KMS-11 (cell line): ENCODE measurements at regions not wholly inside any gene's neighbourhood (a gene's known extent, or its start where the extent isn't known, plus 50 kb on each side); places are given as distances from the start of the nearest gene placed in this dataset.

Experiments
- H2AFZ ChIP-seq: fragments of 200-600 bp; sonication (generic); 2 replicates; pipeline ENCODE4 v1.6.1; 2016; ENCODE audit warnings: antibody characterized with exemption, mixed run types, low read depth
- H3K27ac ChIP-seq: fragments of 200-600 bp; sonication (generic); 2 replicates; pipeline ENCODE4 v1.6.1; 2016; ENCODE audit warnings: mild to moderate bottlenecking, mixed run types
- H3K27me3 ChIP-seq: fragments of 200-600 bp; sonication (generic); 2 replicates; pipeline ENCODE4 v1.6.1; 2017; ENCODE audit warnings: mild to moderate bottlenecking, low read depth, mixed run types, moderate library complexity; ENCODE audit not compliant: insufficient read depth
- H3K36me3 ChIP-seq: fragments of 200-600 bp; sonication (generic); 2 replicates; pipeline ENCODE4 v1.6.1; 2017; ENCODE audit warnings: mild to moderate bottlenecking, mixed run types; ENCODE audit not compliant: insufficient read depth
- H3K4me1 ChIP-seq: fragments of 200-600 bp; sonication (generic); 2 replicates; pipeline ENCODE4 v1.6.1; 2016; ENCODE audit warnings: mild to moderate bottlenecking, low read depth, mixed run types; ENCODE audit not compliant: poor library complexity, severe bottlenecking
- H3K4me2 ChIP-seq: fragments of 200-600 bp; sonication (generic); 2 replicates; pipeline ENCODE4 v1.7.0; 2016; ENCODE audit warnings: mild to moderate bottlenecking, mixed run types
- H3K4me3 ChIP-seq: fragments of 200-600 bp; sonication (generic); IDR thresholded peaks from 2 replicates; pipeline ENCODE4 v1.6.1; 2017; ENCODE audit warnings: low read depth, low read length, mixed read lengths; ENCODE audit not compliant: insufficient read depth
- H3K79me2 ChIP-seq: fragments of 200-600 bp; sonication (generic); 2 replicates; pipeline ENCODE4 v1.6.1; 2016; ENCODE audit warnings: low read depth, mixed run types; ENCODE audit not compliant: insufficient read depth
- H3K9ac ChIP-seq: fragments of 200-600 bp; sonication (generic); 2 replicates; pipeline ENCODE4 v1.6.1; 2016; ENCODE audit warnings: mild to moderate bottlenecking, mixed run types
- H4K20me1 ChIP-seq: fragments of 200-600 bp; sonication (generic); 2 replicates; pipeline ENCODE4 v1.6.1; 2016; ENCODE audit warnings: mild to moderate bottlenecking, mixed run types; ENCODE audit not compliant: insufficient read depth
- TF ChIP-seq, protein P1 (sequence below): fragments of 200-600 bp; sonication (generic); conservative IDR thresholded peaks from 2 replicates; pipeline ENCODE4 v1.6.1; 2017; ENCODE audit warnings: low read depth, mild to moderate bottlenecking, antibody characterized with exemption, low read length, moderate library complexity, mixed read lengths

DNA sequence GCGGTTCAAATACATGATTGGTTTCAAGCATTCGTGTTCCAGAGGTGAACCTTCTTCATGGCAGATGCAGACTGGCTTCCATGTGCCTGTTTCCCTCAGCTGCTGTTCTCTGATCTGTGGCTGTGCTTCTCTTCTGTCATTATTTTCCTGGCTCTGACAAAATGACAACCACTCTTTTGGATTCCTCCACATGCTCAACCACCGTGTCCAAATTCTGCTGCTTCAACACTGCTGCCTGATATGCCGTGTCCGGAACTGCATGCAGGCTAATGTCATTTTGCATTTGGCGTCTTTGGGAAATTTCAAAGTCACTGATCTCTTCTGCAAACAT, 368.7 kb upstream of the ZNF608 start:
- no peaks in the 10 kb centered on the region for H3K27me3 ChIP-seq
- no peaks in the 10 kb centered on the region for H3K4me1 ChIP-seq
- H2AFZ ChIP-seq = no peak overlapping the region
- TF ChIP-seq, protein P1, sequence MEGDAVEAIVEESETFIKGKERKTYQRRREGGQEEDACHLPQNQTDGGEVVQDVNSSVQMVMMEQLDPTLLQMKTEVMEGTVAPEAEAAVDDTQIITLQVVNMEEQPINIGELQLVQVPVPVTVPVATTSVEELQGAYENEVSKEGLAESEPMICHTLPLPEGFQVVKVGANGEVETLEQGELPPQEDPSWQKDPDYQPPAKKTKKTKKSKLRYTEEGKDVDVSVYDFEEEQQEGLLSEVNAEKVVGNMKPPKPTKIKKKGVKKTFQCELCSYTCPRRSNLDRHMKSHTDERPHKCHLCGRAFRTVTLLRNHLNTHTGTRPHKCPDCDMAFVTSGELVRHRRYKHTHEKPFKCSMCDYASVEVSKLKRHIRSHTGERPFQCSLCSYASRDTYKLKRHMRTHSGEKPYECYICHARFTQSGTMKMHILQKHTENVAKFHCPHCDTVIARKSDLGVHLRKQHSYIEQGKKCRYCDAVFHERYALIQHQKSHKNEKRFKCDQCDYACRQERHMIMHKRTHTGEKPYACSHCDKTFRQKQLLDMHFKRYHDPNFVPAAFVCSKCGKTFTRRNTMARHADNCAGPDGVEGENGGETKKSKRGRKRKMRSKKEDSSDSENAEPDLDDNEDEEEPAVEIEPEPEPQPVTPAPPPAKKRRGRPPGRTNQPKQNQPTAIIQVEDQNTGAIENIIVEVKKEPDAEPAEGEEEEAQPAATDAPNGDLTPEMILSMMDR = no peak
- no peaks in the 10 kb centered on the region for H3K79me2 ChIP-seq
- no peak overlapping the region for H3K27ac ChIP-seq
- H4K20me1 ChIP-seq = no peaks in the 10 kb centered on the region
- H3K9ac ChIP-seq = no peak overlapping the region
- H3K4me2 ChIP-seq = no peak overlapping the region
- no peak overlapping the region for H3K4me3 ChIP-seq
- H3K36me3 ChIP-seq = no peaks in the 10 kb centered on the region

DNA sequence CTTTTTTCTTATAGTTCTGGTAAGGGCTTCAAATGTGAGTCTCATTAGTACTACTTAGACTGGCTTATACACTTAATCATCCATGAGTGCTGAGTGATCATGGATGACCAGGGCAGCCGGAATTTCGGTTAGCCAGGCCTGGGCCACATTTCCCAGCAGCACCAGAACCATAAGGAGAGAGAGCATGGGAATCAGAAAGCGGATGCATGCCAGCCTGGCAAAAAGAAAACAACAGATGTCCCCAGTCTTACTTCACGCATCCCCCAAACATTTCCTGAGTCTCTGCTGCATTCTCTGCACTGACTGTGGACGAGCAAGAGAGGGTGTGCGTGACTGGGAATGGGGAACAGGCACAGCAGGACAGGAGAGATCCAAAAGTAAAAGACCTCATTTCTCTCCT, 371.1 kb upstream of the ZNF608 start:
- Histone ChIP-seq H3K79me2 (no peaks in the 10 kb centered on the region), H3K36me3 (no peaks in the 10 kb centered on the region), H3K27ac (no peak overlapping the region), H3K4me2 (no peak overlapping the region), H3K27me3 (no peaks in the 10 kb centered on the region), H3K4me1 (no peaks in the 10 kb centered on the region), H2AFZ (no peak overlapping the region), H3K9ac (no peak overlapping the region), H3K4me3 (no peak overlapping the region), H4K20me1 (no peaks in the 10 kb centered on the region)
- TF ChIP-seq, protein P1 = no peak

DNA sequence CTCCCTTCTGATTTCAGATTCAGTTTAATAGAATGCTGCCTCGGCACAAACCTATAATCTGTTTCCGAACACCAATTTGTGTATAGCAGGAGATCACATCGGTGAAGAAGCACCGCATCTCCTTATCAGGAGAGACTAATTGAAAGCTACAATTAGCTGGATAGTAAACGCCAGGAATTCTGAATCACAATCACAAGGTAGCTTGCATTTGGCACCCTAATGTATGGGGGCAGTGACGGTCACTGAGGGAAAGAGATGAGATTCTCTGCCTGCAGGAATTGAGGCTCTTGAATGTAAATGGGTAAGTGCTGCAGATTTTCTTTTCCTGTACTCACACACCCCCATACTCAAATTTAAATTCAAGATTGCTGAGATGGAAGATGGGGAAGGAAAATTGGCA, 373.6 kb upstream of the ZNF608 start:
- Histone ChIP-seq H2AFZ (no peak overlapping the region), H3K9ac (no peak overlapping the region), H3K4me2 (no peak overlapping the region), H3K79me2 (no peaks in the 10 kb centered on the region), H3K27ac (no peak overlapping the region), H3K36me3 (no peaks in the 10 kb centered on the region), H3K4me1 (no peaks in the 10 kb centered on the region), H4K20me1 (no peaks in the 10 kb centered on the region), H3K27me3 (no peaks in the 10 kb centered on the region), H3K4me3 (no peak overlapping the region)
- TF ChIP-seq, protein P1 = no peak

DNA sequence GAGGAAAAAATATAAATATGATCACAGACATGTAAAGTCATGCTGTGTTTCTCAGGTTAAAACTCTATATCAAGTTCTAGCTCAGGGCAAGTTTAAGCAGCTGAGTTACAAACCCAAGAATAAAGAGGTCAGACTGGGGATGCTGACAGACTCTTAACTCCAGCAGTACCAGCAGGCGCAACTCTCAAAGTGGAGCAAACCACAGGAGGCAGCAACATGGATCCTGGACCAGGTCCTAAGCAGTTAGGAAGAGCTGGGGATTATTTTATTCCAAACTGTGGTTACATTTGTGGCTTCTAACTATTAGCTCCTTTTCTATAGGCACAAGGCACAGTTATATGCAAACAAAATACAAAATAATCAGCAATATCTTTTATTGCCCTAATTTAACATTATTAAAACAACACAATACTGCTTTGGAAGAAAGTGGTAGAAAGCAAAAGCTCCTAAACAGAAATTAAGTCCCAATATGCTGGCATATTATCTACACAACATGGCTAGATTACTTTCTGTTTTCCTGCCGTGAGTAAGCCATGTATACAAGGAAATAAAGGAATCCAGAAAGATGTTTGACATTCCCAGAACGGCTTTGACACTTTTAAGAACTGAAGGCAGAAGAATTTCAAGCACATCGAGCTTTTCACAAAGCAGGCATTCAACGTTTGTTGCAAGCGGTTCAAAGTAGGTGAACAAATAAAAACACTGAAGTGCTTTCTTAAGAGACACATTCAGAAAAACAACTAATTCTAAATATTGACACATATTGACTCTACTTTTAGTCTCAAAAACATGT, 378.8 kb upstream of the ZNF608 start:
- Histone ChIP-seq H3K9ac (no peak overlapping the region), H2AFZ (no peak overlapping the region), H3K36me3 (no peaks in the 10 kb centered on the region), H3K79me2 (no peaks in the 10 kb centered on the region), H3K27ac (no peak overlapping the region), H3K27me3 (no peaks in the 10 kb centered on the region), H4K20me1 (no peaks in the 10 kb centered on the region), H3K4me1 (no peaks in the 10 kb centered on the region), H3K4me3 (no peak overlapping the region), H3K4me2 (no peak overlapping the region)
- TF ChIP-seq, protein P1 = no peak
